T-helper 2 cell (primary cell): ENCODE measurements at regions not wholly inside any gene's neighbourhood (a gene's known extent, or its start where the extent isn't known, plus 50 kb on each side); places are given as distances from the start of the nearest gene placed in this dataset.
"Not testable (repeated sequence)": the region's sequence is repeated elsewhere in the genome, so short reads cannot be mapped to it uniquely, and the experiment has no call there.

Experiments used
- DNase-seq, 5 experiments: peaks; one replicate each; pipeline versions ENCODE4 v3.0.0 to v3.0.0-alpha.2; 2012 to 2022

DNA sequence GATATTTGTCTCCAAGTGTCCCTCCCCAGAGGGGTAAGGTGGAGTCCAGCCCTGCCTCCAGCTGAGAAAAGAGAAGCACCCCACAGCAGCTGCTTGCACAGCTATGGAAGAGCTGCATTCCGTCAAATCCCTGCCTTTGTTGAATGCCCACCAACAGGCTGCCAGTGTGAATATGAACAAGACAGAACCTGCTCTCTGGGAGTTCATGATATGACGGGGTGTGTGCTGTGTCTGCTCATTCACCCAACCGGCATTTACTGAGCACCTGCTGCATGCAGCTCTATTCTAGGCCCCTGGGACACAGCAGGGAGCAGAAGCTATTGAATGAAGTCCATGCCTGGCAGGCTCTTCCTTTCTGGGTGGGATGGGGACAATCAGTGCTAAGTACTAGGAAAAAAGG lies 238.8 kb downstream of the GADD45G start:
- DNase-seq, result no peak

DNA sequence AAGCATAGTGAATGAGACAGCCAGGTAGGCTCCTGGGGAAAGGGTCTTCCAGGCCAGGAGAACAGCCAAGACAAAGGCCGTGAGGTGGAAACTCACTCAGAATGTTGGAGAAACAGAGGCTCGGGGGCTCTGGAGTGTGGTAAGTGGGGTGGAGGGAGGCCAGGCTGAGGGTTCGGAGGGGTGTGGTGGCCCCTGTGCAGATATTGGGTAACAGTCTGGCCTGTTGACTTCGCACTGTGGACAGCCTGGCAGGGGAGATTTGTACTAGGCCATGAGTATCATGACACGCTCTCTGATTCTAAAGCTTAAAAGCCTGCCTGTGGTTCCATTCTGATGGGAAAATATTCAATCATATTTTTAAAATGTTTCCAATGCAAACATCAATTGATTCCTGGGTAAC lies 239.3 kb downstream of the GADD45G start:
- no peak for DNase-seq

DNA sequence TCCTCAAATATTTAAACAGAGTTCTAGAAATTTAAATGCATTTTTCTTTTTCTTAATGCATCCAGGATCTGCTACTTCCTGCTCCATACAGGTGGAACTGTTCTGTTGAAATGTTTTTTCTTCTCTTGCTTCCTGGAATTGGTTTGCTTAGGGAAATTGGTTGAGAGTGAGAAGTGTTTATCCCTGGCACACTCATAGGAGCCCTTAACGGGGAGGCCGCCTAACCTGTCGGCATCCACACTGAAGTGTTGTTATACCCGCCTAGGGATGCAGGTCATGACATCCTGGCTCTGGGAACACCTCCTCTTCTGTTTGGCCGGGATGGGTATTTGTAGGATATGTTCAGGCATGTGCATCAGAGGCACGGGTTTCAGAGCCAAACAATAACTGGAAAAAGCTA lies 239.7 kb downstream of the GADD45G start:
- no peak for DNase-seq

DNA sequence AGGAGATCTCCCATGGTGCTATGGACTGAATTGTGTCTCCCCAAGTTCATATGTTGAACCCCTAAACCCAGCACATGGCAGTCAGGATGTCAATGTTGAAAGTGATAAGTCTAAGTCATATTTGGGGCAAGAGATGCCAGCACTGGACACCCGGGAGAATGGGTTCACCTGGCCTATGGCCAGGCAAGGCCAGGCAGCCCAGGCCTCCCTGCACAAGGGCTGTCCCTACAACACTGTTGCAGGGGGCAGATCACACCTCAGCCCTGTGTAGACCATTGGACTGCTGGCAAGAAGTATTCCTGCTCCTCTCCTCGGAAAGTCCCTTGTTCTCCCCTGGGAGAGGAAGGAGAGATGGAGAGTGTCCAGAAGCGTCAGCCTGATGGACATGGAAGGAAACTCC lies 240.5 kb downstream of the GADD45G start:
- no peak for DNase-seq

DNA sequence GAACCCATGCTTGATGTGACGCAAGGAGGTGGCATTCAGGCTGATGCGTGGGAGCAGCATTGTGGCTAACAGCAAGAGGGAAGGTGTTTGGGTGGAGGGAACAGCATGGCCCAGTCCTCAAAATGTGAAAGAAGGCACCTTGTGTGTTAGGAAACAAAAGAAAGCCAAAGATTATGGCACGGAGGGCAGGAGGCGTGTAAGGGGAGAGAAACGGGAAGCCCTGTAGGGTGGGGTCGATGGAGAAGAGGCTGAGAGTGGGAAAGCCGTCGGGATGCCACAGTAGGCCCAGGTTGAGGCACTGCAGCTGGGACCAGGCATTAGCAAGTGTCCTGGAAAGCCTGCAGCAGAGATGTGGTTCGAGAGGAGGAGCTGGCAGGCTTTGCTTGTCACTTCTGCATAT lies 241.1 kb downstream of the GADD45G start:
- no peak for DNase-seq

DNA sequence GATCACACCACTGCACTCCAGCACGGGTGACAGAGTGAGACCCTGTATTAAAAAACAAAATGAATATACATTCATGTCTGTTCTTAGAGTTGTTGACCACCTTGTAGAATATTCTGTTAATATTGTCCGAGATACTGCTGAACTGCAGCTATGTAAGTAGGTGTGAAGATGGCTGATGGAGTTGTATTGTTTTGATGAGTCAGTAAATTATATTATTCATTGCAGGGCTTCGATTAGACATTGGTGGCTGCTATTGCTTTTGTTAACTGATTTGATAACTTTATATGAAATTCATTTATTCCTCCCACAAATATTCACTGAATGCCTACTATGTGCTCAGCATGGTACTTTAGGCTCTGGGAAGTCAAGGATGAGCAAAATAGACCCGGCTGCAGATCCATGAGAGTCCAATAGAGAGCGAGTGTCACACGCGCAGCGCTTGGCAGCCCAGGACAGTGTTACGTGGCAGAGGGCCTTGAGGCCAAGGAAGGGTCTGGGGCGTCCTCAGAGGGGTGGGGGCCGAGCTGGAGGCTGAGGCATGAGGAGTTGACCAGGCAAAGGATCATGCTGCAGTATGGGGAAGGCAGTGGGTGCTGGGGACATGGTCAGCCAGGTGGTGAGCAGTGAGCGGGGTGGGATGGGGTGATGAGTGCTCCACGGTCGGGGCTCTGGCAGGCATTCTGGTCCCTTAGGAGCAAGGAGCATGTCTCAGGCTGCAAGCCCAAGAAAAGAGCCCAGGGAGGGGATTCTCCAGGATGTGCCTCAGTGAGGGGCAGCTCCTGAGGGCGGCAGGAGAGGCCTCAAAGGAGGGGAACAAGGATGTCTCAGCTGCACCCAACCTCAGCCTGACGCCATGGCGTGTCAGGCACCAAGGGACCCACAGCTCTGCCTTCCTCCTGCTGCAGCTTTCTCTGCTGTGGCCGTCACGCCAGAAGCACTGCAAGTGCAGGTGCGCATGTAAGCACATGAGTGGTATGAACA lies 243.5 kb downstream of the GADD45G start:
- DNase-seq, result no peak

DNA sequence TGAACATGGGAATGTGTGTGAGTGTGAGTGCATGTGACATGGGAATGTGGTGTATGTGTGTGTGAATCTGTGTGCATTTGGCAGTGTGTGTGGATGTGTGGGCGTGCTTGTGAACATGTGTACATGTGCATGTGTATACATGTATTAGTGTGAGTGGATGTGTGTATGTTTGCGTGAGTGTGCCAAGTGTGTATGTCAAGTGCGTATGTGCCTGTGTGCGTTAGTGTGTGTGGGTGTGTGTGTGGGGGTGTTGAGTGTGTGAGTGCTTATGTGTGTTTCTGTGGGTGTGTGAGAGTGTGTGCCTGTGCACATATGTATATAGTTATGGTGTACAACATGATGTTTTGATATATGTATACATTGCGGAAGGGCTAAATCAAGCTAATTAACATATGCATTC lies 244.3 kb downstream of the GADD45G start:
- no peak for DNase-seq

DNA sequence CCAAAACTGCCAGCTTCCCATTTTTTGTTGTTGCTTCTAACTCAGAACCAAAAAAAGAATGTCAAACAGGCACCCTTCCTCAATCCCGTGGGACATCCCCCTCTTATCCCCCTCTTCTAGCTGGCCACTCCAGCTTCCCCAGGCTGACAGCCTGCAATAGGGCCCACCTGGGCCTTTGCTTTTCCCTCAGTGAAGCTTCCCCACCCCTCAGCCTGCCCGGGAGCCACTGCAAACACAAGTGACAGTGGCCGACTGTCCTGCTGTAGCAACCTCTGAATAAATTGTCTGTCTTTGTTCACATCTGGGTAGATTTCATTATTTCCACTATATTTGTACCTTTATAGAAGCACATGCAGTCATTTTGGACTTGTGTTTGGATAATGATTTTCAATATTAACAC lies 245.3 kb downstream of the GADD45G start:
- no peak for DNase-seq

DNA sequence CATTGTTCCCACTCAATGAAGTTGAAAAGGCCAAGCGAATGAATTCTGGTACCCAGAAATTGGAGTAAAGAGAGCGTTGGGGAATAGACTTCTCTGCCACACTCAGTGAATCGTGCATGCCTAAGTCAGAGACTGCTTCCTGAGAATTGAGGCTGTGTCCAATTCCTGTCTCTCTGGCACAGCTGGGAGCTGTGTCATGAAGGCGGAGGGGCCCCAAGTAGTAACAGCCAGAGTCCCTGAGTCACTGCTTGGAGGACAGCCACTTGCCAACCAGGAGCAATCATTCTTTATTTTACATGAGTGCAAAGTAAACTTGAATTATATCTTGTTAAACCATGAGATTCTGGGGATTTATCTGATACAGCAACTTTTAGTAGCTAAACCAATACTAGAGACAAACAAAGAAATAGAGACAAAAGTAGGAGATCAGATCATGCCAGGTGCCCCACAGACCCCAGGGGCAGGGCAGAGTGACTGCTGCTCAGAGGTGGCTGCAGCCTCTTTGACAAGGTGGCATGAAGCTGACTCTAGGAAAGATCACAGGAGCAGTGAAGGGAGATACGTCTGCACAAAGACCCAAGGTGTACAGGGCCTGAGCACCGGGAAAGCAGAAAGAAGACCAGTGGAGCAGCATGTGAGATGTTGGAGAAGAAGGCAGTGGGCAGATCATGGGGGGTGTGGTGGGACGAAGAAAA lies 246.0 kb downstream of the GADD45G start:
- DNase-seq, result no peak

DNA sequence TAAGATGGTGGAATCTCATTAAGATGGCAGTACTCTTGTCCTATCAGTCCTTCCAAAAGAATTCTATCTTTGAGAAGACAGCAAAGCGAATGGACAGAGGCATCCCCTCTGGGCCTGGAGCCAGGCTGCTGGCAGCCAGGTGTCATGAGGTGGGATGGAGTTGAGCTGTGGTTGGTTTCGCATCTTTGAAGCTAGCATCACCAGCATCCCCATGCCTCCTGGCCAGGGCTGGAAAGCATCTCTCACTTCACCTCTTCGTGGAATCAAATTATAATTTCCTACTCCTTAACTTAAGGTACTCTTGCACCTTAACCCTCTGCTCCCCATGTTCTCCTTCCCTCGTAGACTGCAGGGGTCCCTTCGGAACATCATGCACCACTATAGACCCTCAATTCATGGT lies 248.3 kb downstream of the GADD45G start:
- DNase-seq, result no peak

DNA sequence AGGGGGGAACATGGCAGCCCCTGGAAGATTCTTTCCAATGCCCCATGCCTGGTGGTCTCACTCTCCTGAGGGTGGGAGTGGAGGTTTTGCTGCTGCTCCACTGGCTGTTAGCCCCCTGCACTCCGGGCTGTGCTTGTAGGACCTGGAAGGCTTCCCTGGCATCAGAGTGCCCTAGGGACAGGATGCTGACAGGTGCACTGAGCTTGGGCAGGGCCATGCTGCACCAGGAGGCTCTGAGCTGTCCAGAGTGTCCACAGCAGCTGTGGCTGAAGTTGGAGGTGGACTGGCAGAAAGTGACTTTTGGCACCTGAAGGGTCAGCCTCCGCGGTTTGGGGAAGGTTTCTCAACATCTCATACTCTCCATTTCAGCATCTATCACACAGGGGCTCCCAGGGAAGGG lies 249.1 kb downstream of the GADD45G start:
- DNase-seq, result no peak

DNA sequence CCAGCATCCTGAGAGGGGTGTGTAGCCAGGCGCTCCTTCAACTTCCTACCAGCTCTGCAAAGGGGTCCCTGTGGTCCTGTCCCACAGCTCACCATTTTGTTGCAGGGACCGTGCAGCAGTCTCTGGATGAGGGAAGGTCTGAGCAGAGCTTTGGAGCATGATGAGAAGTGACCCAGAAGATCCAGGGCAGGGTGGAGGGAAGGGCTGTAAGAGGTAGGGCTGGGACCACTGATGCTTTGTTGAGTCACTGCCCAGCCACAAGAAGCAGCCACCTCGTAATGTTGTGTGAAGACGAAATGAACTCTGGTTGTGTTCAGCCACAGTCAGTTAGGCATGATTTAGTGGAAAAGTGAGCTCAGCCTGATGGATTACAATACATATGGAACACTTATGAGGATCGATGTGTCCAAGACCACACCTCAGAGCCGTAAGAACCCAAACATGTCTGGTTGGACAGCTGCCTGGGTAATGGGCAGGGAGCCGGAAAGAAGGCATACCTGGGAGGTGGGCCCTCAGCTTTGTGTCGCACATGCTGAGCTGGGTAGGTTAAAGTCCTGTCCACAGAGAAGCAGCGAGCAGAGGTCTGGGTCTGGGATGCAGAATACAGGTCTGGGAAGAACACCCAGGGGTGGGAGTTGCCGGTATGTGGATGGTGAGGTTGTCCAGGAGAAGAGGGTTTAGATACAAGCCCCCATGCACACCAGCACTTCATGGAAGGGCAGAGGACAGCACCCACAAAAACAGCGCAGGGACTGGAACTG lies 250.1 kb downstream of the GADD45G start:
- no peak for DNase-seq

DNA sequence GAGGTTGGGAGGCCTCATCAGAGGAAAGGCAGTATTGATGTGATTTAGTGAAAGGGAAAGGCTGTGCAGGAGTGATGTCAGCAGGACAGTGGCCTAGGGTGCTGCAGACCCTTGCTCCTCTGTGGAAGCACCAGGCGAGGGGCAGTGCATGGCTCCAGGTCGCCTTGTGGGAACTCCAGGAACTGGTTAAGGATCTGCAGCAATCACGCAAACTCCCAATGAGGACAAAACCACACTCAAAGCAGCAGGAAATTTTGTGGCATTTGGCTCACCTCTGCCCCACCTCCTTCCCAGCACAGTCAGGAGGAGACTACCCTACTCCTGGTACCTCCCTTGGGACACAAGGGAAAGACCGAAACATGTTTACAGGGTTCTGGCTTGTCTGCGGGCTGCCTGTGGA lies 251.5 kb downstream of the GADD45G start:
- not testable (repeated sequence) for DNase-seq

DNA sequence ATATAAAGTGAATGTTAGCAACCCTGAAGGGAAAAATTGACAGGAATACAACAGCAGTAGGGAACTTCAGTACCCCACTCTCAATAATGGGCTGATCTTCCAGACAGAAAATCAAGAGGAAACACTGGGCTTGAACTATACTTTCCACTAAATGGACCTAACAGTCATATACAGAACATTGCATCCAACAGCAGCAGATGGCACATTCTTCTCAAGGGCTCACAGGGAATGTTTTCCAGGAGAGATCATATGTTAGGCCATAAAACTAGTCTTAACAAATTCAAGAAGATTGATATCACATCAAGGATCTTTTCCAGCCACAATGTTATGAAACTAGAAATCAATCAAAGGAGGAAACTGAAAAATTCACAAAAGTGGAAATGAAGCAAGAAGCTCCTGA lies 252.1 kb downstream of the GADD45G start:
- DNase-seq, result not testable (repeated sequence)

DNA sequence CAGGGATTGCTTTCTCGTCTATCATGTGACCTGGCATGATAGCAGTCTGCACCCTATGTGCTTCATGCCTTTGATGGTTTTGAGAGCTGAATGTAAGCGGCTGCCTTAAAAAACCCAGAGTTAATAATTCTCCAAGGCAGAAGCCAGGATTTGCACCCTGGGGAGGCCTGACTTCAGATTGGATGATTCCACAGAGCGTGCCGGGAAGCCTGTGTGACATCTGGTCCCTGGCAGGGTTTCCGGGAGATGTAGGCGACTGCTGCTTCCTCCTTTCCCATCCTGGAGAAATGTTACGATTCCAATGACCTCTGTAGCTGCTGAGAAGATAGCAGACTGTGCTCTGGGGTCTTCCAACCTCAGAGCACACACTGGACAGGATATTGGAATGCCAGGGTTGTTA lies 255.0 kb downstream of the GADD45G start:
- DNase-seq, result not testable (repeated sequence)

DNA sequence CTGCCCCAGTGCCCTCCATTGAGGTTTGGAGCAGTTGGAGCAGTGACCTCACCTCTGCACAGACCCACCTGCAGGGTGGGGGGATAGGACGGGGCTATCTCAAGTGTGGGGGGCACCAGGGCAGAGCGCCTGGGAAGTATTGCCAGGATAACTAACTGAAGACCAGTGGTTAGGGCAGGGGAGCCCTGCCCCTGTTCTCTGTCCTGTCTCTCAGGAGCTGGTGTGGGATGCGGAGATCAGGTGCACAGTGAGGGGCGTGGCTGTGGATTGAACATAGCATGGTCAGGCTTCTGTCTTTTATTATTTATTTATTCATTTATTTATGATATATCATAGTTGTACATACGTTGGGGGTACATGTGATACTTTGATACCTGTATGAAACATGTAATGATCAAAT lies 256.6 kb downstream of the GADD45G start:
- not testable (repeated sequence) for DNase-seq

DNA sequence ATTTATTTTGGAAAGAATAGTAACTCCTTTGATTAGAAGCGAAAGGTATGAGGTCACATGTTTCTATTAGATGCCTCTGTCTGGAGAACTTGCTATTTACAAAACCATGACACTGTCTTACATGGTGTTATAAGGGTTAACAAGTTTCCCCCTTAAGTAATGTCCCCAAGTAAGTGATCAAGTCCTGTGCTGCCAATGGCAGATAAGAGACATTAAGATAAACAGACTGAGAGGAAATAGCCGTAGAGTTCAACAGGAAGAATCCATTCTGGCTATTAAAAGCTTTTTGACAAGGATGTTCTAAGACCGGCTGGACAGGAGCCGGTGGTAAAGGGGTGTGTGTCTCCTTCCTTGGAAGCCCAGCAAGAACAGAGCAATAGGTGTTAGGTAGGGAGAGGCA lies 257.5 kb downstream of the GADD45G start:
- DNase-seq, result no peak

DNA sequence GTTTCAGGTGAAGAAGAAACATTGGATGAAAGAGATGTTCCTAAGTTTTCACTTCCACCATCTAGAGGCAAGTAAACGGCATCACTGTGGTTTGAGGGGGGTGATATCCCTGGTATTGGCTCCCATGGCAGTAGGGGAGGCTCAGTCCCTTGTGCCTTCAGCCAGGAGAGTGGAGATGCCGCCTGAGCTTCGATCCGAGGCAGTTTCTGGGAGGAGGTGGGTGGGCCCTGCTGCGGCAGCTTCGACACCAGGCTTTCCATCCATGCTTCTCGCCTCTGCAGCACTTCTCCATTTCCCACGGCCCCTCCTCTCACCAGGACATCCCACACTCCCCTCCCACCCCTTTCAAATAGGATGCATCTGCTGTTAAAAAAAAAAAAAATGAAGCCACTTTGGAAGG lies 258.3 kb downstream of the GADD45G start:
- no peak for DNase-seq

DNA sequence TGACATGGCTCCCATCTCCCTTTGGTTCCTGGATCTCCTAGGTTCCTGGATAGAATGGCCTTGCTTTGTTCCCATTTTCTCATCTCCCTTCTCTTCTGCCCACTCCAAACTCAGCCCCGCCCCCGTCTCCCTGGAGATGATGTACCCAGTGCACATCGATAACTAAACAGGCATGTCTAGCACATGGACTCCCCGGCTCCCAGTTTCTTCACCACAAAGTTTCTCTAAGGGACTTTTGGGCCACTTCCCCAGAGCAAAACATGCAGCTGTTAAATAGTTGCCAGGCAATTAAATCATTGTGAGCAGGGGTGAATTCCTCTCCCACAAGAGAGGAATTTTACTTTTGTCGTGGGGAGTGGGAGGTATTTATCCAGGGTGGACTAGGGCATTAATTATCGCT lies 259.0 kb downstream of the GADD45G start:
- DNase-seq, result no peak

DNA sequence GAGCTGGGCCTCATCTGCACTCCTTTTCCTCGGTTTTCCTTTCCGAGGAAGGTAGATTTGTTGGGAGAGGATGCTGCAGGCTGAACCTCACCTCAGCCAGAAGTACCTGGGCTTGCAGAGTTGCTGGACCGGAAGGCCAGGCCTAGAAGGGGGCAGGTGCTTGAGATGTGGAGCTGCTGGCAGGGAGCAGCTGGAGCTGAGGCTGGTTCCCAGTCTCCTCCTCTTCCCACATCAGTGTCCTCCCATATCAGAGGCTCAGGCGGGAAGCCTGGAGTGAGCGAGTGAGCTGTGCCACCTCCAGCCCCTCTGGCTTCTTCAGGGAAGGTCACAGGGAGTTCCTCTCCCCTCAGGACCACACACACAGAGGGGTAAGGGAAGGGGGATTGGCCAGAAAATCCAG lies 259.4 kb downstream of the GADD45G start:
- no peak for DNase-seq

DNA sequence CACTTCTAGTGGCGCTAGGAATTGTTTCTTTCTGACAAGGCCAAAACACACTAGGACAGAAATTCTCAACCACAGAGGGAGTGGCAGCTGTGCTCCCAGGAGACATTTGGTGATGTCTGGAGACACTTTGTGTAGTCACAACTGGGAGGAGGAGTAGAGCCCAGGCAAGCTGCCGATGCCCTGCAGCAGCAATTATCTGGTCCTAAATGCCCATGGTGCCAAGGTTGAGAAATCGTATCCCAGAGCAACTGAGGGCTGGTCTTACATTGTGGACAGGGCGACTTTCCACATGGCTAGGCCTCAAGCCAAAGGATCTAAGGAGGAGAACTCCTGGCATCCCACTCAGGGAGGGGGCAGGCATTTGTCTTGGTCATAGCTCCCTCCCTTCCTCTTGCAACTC lies 259.9 kb downstream of the GADD45G start:
- no peak for DNase-seq

DNA sequence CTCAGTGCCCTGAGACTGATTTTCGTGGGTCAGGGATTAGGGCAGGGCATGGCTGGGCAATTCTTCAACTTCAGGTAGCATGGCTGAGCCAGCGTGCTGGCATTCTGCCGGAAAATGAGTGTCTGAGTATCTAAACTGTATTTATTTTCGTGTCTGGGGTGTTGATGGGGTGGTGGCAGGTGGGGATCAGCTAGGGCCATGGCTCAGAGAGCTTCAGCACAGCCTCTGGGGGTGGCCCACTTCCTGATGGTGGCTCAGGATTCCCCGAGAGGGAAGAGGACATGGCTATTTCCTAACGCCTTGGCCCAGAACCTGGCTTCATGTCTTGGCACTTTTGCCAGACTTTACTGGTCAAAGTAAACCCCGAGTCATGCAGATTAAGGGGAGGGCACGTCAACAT lies 260.5 kb downstream of the GADD45G start:
- no peak for DNase-seq

DNA sequence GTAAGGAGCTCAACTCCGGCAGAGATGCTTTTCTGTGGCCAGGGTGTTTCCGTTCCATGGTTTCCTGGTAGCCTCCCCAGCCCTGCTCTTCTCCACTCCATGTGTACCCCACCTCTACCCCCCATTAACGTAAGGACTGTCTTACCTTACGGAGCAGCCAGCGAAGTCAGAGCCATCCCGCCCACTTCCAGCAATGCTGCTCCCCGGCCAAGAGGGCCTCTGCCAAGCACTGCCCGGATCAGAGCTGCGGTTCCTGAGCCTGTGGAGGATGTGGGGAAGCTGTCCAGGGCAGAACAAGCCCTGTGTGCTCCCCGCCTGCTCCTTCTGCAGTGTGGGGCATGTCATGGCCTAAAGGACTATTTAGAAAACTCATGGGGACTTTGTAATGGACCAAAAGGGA lies 261.2 kb downstream of the GADD45G start:
- no peak for DNase-seq
